ENCODE measurements at regions not wholly inside any gene's neighbourhood (a gene's known extent, or its start where the extent isn't known, plus 50 kb on each side); places are given as distances from the start of the nearest gene placed in this dataset.

DNA sequence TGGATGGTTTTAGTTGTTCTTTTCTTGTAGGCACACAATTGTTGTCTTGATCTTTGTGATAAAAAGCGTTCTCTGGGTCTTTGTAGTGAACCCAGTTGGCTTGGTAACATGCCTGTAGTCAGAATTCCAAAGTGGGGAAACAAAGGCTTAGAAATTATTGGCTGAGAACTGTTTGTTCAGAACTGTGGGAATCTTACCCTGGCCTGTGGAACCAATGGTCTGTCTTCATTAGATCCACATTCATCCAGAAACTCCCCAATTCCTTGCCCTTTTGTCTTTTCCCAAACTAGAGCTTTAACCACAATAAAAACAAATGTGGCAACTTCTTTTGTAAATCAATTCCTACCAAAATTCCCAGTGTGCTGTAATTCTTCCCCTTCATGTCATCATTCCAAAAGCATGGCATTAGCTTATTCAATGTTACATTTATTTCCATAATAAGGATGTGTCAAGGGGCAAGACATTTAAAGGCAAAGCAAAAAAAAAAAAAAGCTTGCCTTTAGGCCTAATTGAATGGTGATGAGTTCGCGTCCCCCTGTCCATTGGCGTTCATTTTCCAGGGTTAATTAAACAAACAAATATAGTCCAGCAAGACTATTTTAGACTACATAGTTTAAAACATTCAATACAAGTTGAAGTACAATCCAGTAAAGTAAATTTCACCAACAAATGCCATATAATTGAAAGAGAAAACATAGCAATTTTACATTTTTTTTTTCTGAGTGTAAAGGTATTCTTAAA lies 249.8 kb upstream of the ZNF608 start:
- no peak overlapping the region for H3K9ac ChIP-seq (ENCODE audit: low read length)
- H3K27me3 ChIP-seq (ENCODE audit: control insufficient read depth, insufficient read depth, low read length), result no peaks in the 10 kb centered on the region
- peak overlapping the region; percentile 83 for H3K27ac ChIP-seq (ENCODE audit: low read depth, low read length)
- no peak overlapping the region for H3K4me3 ChIP-seq (ENCODE audit: low read depth, low read length)
- peaks cover 31% of the 10 kb centered on the region for H3K4me1 ChIP-seq (ENCODE audit: control insufficient read depth, insufficient read depth, low read length)
- H3K9me3 ChIP-seq (ENCODE audit: control insufficient read depth, insufficient read depth, low read depth, low read length), result no peaks in the 10 kb centered on the region
- no peaks in the 10 kb centered on the region for H3K36me3 ChIP-seq (ENCODE audit: control insufficient read depth, insufficient read depth, low read length)

GRCh38 chr5:124996764-124997077 lies 250.3 kb upstream of the ZNF608 start:
- Histone ChIP-seq H3K9me3 (ENCODE audit: control insufficient read depth, insufficient read depth, low read depth, low read length) (no peaks in the 10 kb centered on the region), H3K27ac (ENCODE audit: low read depth, low read length) (peak overlapping the region; percentile 83)

DNA sequence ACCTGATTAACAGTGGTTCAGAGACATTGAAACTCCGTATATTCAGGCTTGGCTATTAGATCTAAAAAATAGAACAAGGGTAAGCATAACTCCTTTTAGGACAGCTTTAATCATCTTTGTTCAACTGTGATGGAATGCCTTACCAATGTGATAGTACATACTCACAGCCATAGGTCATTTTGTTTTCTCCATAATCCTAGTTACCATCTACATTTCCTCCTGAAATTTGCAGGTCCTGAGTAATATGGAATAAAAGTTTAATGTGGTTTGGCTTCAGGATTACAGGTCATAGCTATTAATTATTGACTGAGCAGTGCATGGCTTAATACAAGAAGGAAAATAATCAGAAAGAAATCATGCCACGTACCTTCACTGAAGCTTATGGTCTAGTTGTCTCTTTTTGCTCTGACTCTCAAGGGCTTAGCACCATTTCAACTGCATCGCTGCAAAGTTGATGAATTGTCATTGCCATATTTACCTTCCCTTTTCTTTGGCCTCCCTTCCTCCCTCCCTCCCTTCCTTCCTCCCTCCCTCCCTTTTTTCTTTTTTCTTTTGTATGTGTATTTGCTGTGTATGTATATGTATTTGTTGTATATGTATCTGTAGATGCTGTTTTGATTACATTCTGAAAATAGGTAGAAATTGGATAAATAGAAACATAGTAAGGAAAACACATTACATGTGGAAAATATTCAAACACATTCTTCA lies 250.9 kb upstream of the ZNF608 start:
- Histone ChIP-seq H3K36me3 (ENCODE audit: control insufficient read depth, insufficient read depth, low read length) (no peaks in the 10 kb centered on the region), H3K9me3 (ENCODE audit: control insufficient read depth, insufficient read depth, low read depth, low read length) (no peaks in the 10 kb centered on the region), H3K27me3 (ENCODE audit: control insufficient read depth, insufficient read depth, low read length) (no peaks in the 10 kb centered on the region), H3K27ac (ENCODE audit: low read depth, low read length) (peak overlapping the region; percentile 83), H3K9ac (ENCODE audit: low read length) (no peak overlapping the region), H3K4me3 (ENCODE audit: low read depth, low read length) (no peak overlapping the region), H3K4me1 (ENCODE audit: control insufficient read depth, insufficient read depth, low read length) (peaks cover 40% of the 10 kb centered on the region)

More at GRCh38 chr5:124996764-124997077, 250.3 kb upstream of the ZNF608 start:
- no peak overlapping the region for H3K4me3 ChIP-seq (ENCODE audit: low read depth, low read length)
- peaks cover 34% of the 10 kb centered on the region for H3K4me1 ChIP-seq (ENCODE audit: control insufficient read depth, insufficient read depth, low read length)
- H3K27me3 ChIP-seq (ENCODE audit: control insufficient read depth, insufficient read depth, low read length), result no peaks in the 10 kb centered on the region
- no peak overlapping the region for H3K9ac ChIP-seq (ENCODE audit: low read length)
- no peaks in the 10 kb centered on the region for H3K36me3 ChIP-seq (ENCODE audit: control insufficient read depth, insufficient read depth, low read length)

DNA sequence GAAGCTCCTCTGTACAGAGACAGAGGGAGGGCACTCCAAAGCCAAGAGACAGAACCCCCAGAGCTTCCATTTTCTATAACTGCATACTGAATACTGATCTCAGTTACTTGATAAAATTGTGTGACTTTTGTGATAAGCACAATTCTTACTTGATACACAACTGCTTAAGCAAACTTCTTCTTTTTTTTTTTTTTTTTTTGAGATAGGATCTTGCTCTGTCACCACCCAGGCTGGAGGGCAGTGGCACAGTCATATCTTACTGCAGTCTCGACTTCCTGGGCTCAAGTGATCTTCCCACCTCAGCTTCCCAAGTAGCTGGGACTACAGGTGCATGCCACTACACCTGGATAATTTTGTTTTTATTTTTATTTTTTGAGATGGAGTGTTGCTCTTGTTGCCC lies 252.1 kb upstream of the ZNF608 start:
- Histone ChIP-seq H3K9me3 (ENCODE audit: control insufficient read depth, insufficient read depth, low read depth, low read length) (no peaks in the 10 kb centered on the region), H3K27ac (ENCODE audit: low read depth, low read length) (no peak overlapping the region), H3K36me3 (ENCODE audit: control insufficient read depth, insufficient read depth, low read length) (no peaks in the 10 kb centered on the region), H3K27me3 (ENCODE audit: control insufficient read depth, insufficient read depth, low read length) (no peaks in the 10 kb centered on the region), H3K4me3 (ENCODE audit: low read depth, low read length) (no peak overlapping the region), H3K4me1 (ENCODE audit: control insufficient read depth, insufficient read depth, low read length) (peaks cover 52% of the 10 kb centered on the region), H3K9ac (ENCODE audit: low read length) (no peak overlapping the region)

DNA sequence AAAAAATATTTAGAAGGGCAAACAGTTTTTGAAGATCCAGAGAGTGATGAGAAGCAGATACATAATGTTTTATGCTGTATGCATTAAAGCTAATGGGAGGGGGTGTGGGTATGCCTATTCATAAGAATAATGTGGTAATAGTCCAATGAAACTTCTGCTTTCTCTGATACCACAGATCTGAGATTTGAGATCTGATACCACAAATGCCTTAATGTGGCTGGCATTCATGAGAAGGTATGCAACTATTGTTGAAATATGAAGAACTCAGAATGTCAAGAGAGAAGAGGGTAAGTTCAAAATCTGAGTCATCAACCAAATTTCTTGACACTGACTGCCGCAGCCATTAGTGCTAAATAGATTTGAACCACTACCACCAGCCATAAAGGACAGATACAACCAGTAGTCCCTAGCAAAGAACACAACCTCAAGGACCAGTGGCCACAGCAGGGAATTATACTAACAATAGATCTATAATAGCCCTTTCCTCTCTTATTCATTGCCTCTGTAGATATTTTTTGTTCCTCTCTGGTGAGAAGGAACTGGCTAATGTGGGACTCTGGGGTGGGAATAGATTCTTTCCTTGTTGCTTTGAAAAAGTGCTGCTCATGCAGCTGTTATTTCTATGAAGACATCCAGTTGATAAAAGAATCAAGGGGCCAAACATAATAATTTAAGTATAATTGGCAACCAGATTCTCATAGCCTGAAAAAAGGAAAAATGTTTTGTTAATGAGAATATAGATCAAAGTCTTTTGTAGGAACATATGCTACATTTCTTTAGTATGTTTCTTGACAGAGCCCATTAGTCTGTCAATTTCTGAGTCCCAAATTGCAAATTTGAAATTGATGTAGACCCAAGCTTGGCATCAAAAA lies 256.5 kb upstream of the ZNF608 start:
- Histone ChIP-seq H3K27ac (ENCODE audit: low read depth, low read length) (peak overlapping the region; percentile 35; the same call in 1 of the 2 replicates), H3K4me1 (ENCODE audit: control insufficient read depth, insufficient read depth, low read length) (peaks cover 60% of the 10 kb centered on the region)

GRCh38 chr5:125004009-125004408 lies 257.6 kb upstream of the ZNF608 start:
- no peak overlapping the region for H3K9ac ChIP-seq (ENCODE audit: low read length)
- no peak overlapping the region for H3K27ac ChIP-seq (ENCODE audit: low read depth, low read length)
- no peaks in the 10 kb centered on the region for H3K9me3 ChIP-seq (ENCODE audit: control insufficient read depth, insufficient read depth, low read depth, low read length)
- H3K4me3 ChIP-seq (ENCODE audit: low read depth, low read length), result no peak overlapping the region
- H3K4me1 ChIP-seq (ENCODE audit: control insufficient read depth, insufficient read depth, low read length), result peaks cover 58% of the 10 kb centered on the region
- H3K36me3 ChIP-seq (ENCODE audit: control insufficient read depth, insufficient read depth, low read length), result no peaks in the 10 kb centered on the region
- no peaks in the 10 kb centered on the region for H3K27me3 ChIP-seq (ENCODE audit: control insufficient read depth, insufficient read depth, low read length)

More for the DNA sequence above, 256.5 kb upstream of the ZNF608 start:
- Histone ChIP-seq H3K36me3 (ENCODE audit: control insufficient read depth, insufficient read depth, low read length) (no peaks in the 10 kb centered on the region), H3K9me3 (ENCODE audit: control insufficient read depth, insufficient read depth, low read depth, low read length) (no peaks in the 10 kb centered on the region), H3K4me3 (ENCODE audit: low read depth, low read length) (no peak overlapping the region), H3K9ac (ENCODE audit: low read length) (no peak overlapping the region), H3K27me3 (ENCODE audit: control insufficient read depth, insufficient read depth, low read length) (no peaks in the 10 kb centered on the region)

DNA sequence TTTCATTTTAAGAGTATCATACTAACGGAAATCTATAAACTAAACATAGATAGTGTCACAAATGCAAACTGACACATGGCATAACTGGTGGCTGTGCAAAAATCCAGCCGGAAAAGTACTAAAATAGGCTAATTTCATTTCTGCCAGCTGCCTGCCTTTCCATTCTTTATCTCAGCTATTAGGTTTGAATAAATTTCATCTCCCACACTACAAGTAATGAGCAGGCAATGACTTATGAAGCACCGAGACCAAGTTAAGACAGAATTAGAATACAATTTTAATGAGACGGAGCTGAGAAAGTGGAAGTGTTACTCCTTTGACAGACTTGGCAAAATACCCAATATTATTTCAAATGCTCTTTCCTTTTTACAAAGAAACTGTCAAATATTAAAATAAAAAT lies 258.8 kb upstream of the ZNF608 start:
- Histone ChIP-seq H3K4me3 (ENCODE audit: low read depth, low read length) (no peak overlapping the region), H3K4me1 (ENCODE audit: control insufficient read depth, insufficient read depth, low read length) (peaks cover 58% of the 10 kb centered on the region), H3K36me3 (ENCODE audit: control insufficient read depth, insufficient read depth, low read length) (no peaks in the 10 kb centered on the region), H3K27me3 (ENCODE audit: control insufficient read depth, insufficient read depth, low read length) (no peaks in the 10 kb centered on the region), H3K9me3 (ENCODE audit: control insufficient read depth, insufficient read depth, low read depth, low read length) (no peaks in the 10 kb centered on the region), H3K27ac (ENCODE audit: low read depth, low read length) (no peak overlapping the region), H3K9ac (ENCODE audit: low read length) (no peak overlapping the region)

DNA sequence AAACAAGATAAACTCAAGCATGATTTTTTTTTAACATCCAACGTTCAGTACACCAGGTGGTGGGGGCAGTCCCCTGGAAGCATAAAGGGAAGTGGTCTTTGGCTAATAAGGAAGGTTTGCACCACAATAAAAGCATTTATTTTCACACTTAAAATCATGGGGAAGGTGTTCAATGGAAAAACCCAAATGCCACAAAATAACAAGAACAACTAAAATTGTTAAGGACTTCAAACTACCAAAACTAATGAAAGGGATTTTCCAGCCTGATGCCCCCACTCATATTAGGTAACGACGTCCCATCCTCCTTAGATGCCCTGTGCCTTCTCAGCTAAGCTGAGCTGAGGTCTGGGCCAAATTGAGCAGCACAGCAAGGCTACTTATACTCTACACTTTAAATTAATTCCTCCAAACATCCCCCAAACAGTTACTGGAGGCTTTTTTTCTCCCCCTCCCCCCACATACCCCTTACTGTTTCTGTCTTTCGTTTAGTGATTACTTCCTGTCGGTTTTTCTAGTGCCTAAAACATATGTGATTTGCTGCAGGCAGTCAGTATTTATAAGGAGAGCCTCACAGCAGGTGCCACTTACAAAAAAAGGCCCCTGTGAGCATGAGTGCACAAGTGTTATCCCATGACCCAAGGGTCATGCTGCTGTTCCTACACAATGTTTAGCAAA lies 259.7 kb upstream of the ZNF608 start:
- H3K9ac ChIP-seq (ENCODE audit: low read length), result no peak overlapping the region

GRCh38 chr5:125010356-125010755 lies 263.9 kb upstream of the ZNF608 start:
- Histone ChIP-seq H3K9ac (ENCODE audit: low read length) (no peak overlapping the region), H3K4me1 (ENCODE audit: control insufficient read depth, insufficient read depth, low read length) (peaks cover 16% of the 10 kb centered on the region), H3K27ac (ENCODE audit: low read depth, low read length) (no peak overlapping the region)

More for the DNA sequence above, 259.7 kb upstream of the ZNF608 start:
- Histone ChIP-seq H3K4me1 (ENCODE audit: control insufficient read depth, insufficient read depth, low read length) (peaks cover 54% of the 10 kb centered on the region), H3K4me3 (ENCODE audit: low read depth, low read length) (no peak overlapping the region), H3K27ac (ENCODE audit: low read depth, low read length) (peak overlapping the region; percentile 73; the same call in 1 of the 2 replicates), H3K36me3 (ENCODE audit: control insufficient read depth, insufficient read depth, low read length) (no peaks in the 10 kb centered on the region), H3K9me3 (ENCODE audit: control insufficient read depth, insufficient read depth, low read depth, low read length) (no peaks in the 10 kb centered on the region), H3K27me3 (ENCODE audit: control insufficient read depth, insufficient read depth, low read length) (no peaks in the 10 kb centered on the region)

GRCh38 chr5:125011014-125011413 lies 264.6 kb upstream of the ZNF608 start:
- H3K9me3 ChIP-seq (ENCODE audit: control insufficient read depth, insufficient read depth, low read depth, low read length), result no peaks in the 10 kb centered on the region
- no peak overlapping the region for H3K9ac ChIP-seq (ENCODE audit: low read length)
- H3K27me3 ChIP-seq (ENCODE audit: control insufficient read depth, insufficient read depth, low read length), result no peaks in the 10 kb centered on the region
- peaks cover 10% of the 10 kb centered on the region for H3K4me1 ChIP-seq (ENCODE audit: control insufficient read depth, insufficient read depth, low read length)
- H3K4me3 ChIP-seq (ENCODE audit: low read depth, low read length), result no peak overlapping the region
- no peaks in the 10 kb centered on the region for H3K36me3 ChIP-seq (ENCODE audit: control insufficient read depth, insufficient read depth, low read length)
- no peak overlapping the region for H3K27ac ChIP-seq (ENCODE audit: low read depth, low read length)

More at GRCh38 chr5:125010356-125010755, 263.9 kb upstream of the ZNF608 start:
- no peaks in the 10 kb centered on the region for H3K27me3 ChIP-seq (ENCODE audit: control insufficient read depth, insufficient read depth, low read length)
- H3K9me3 ChIP-seq (ENCODE audit: control insufficient read depth, insufficient read depth, low read depth, low read length), result no peaks in the 10 kb centered on the region
- H3K36me3 ChIP-seq (ENCODE audit: control insufficient read depth, insufficient read depth, low read length), result no peaks in the 10 kb centered on the region
- H3K4me3 ChIP-seq (ENCODE audit: low read depth, low read length), result no peak overlapping the region

All from HUES6 (cell line).